ENCODE measurements at regions not wholly inside any gene's neighbourhood (a gene's known extent, or its start where the extent isn't known, plus 50 kb on each side); places are given as distances from the start of the nearest gene placed in this dataset.
"Not testable (repeated sequence)": the region's sequence is repeated elsewhere in the genome, so short reads cannot be mapped to it uniquely, and the experiment has no call there.

GRCh38 chr7:159207951-159208350, 63.3 kb upstream of the VIPR2 start:
- no peak overlapping the region for H3K4me3 ChIP-seq (replicated peaks in 1 of 3)
- no peaks in the 10 kb centered on the region for H3K9me3 ChIP-seq
- intact Hi-C loops (cut with DNase I) = no loop called here
- H3K36me3 ChIP-seq = no peaks in the 10 kb centered on the region
- no peak for DNase-seq
- H3K27me3 ChIP-seq = no peaks in the 10 kb centered on the region
- TF ChIP-seq CTCF (IDR thresholded peaks at IDR 0.05) = no peak
- TF ChIP-seq POLR2A (IDR thresholded peaks at IDR 0.05) = no peak
- 86 to 96% methylated on average over 2 of the region's 2 CpGs for WGBS, 2 donors
- H3K4me1 ChIP-seq = no peaks in the 10 kb centered on the region
- H3K27ac ChIP-seq = no peak overlapping the region

GRCh38 chr7:159207393-159207792, 62.7 kb upstream of the VIPR2 start:
- no peak overlapping the region for H3K27ac ChIP-seq
- H3K4me3 ChIP-seq (replicated peaks in 1 of 3) = no peak overlapping the region
- no peaks in the 10 kb centered on the region for H3K36me3 ChIP-seq
- WGBS, 2 donors = 60 to 61% methylated on average over 5 of the region's 5 CpGs
- DNase-seq = no peak
- H3K4me1 ChIP-seq = no peaks in the 10 kb centered on the region
- H3K9me3 ChIP-seq = no peaks in the 10 kb centered on the region
- no peak for TF ChIP-seq POLR2A (IDR thresholded peaks at IDR 0.05)
- no peak for TF ChIP-seq CTCF (IDR thresholded peaks at IDR 0.05)
- intact Hi-C loops (cut with DNase I) = no loop called here
- no peaks in the 10 kb centered on the region for H3K27me3 ChIP-seq

- intact Hi-C loops (cut with DNase I) = no loop called here
- no peaks in the 10 kb centered on the region for H3K9me3 ChIP-seq
- WGBS, 2 donors = 81 to 84% methylated on average over 5 of the region's 5 CpGs
- no peak overlapping the region for H3K27ac ChIP-seq
- H3K27me3 ChIP-seq = no peaks in the 10 kb centered on the region
- no peak for DNase-seq
- no peak overlapping the region for H3K4me3 ChIP-seq (replicated peaks in 1 of 3)
- TF ChIP-seq POLR2A (IDR thresholded peaks at IDR 0.05) (no peak), CTCF (IDR thresholded peaks at IDR 0.05) (no peak)
- no peaks in the 10 kb centered on the region for H3K36me3 ChIP-seq
- no peaks in the 10 kb centered on the region for H3K4me1 ChIP-seq
Measured at GRCh38 chr7:159205833-159206232, 61.2 kb upstream of the VIPR2 start.

- H3K27me3 ChIP-seq = no peaks in the 10 kb centered on the region
- H3K9me3 ChIP-seq = no peaks in the 10 kb centered on the region
- no peaks in the 10 kb centered on the region for H3K4me1 ChIP-seq
- no peak for DNase-seq
- WGBS, 2 donors = 86 to 91% methylated on average over 10 of the region's 10 CpGs
- intact Hi-C loops (cut with DNase I) = no loop called here
- no peak for TF ChIP-seq POLR2A (IDR thresholded peaks at IDR 0.05)
- TF ChIP-seq CTCF (IDR thresholded peaks at IDR 0.05) = no peak
- H3K27ac ChIP-seq = no peak overlapping the region
- H3K36me3 ChIP-seq = no peaks in the 10 kb centered on the region
- H3K4me3 ChIP-seq (replicated peaks in 1 of 3) = no peak overlapping the region
Measured at GRCh38 chr7:159204664-159205063, 60.0 kb upstream of the VIPR2 start.

- 80 to 87% methylated on average over 3 to 7 of the region's 9 CpGs for WGBS, 2 donors
- DNase-seq = not testable (repeated sequence)
Measured at GRCh38 chr7:159203253-159203652, 58.6 kb upstream of the VIPR2 start.

GRCh38 chr7:159201722-159202330, 57.2 kb upstream of the VIPR2 start:
- intact Hi-C loops (cut with DNase I) = no loop called here
- Histone ChIP-seq H3K27me3 (no peaks in the 10 kb centered on the region), H3K9me3 (no peaks in the 10 kb centered on the region), H3K4me1 (no peaks in the 10 kb centered on the region), H3K27ac (no peak overlapping the region), H3K36me3 (no peaks in the 10 kb centered on the region), H3K4me3 (replicated peaks in 1 of 3) (no peak overlapping the region)
- no peak for DNase-seq
- TF ChIP-seq POLR2A (IDR thresholded peaks at IDR 0.05) = no peak
- no peak for TF ChIP-seq CTCF (IDR thresholded peaks at IDR 0.05)
- 87 to 94% methylated on average over 16 of the region's 16 CpGs for WGBS, 2 donors

More at GRCh38 chr7:159203253-159203652, 58.6 kb upstream of the VIPR2 start:
- H3K9me3 ChIP-seq; H3K4me1 ChIP-seq; H3K4me3 ChIP-seq (replicated peaks in 1 of 3); H3K36me3 ChIP-seq; intact Hi-C loops (cut with DNase I); H3K27me3 ChIP-seq; H3K27ac ChIP-seq: not testable (repeated sequence)

Measured in thyroid gland (tissue), 4 donors.